ENCODE measurements at regions not wholly inside any gene's neighbourhood (a gene's known extent, or its start where the extent isn't known, plus 50 kb on each side); places are given as distances from the start of the nearest gene placed in this dataset.

DNA sequence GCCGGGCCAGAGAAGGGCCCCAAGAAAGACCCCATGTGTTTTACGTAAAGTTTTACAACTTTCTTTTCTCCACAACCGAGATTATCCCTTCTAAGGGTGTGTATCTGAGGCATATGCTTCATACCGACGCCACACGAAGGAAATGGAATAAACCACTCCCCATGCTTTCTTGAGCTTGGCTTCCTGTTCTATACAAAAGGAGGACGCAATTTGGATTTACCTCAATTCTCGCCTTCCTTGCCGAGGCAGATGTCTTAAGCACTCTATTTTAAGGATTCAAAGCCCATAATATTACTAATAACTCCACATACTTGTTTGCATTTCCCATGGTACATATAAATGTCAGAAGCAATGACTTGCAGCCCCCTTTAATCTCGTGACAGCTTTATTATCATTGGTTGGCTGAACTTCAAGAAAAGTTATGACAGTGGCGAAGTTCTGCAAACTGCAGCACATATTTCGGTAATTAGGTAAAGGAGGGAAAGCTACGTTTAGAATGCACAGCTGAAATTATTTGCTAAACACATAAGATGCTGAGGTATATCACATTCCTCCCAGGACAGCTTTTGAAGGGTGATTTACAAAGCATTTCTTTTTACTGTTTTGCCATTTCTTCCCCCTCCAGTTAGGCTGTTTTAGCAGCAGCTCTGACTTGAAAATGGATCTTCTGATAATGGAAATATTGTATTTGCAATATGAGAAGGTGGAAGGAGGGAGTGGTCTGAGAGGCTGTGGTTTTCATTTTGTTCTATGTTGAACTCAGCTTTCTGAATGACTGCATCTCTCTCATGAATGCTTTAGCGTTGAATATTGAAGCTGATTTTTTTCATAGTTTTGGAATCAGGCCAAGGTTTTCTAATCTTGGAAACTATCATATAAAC lies 330.5 kb downstream of the EPHA7 start:
- H4K20me1 ChIP-seq (ENCODE audit: control insufficient read depth, insufficient read depth) = no peaks in the 10 kb centered on the region
- H3K79me2 ChIP-seq (ENCODE audit: control insufficient read depth, insufficient read depth, low read length) = no peaks in the 10 kb centered on the region
- no peaks in the 10 kb centered on the region for H3K27me3 ChIP-seq (replicated peaks in 1 of 2; ENCODE audit: control insufficient read depth in 2 of 2, insufficient read depth in 2 of 2, low read length in 1 of 2)
- DNase-seq (ENCODE audit: low read depth, low spot score) (no peak), ATAC-seq (no peak), FAIRE-seq (no peak)
- WGBS (ENCODE audit: insufficient coverage, insufficient replicate concordance, low lambda C conversion rate, missing lambda C conversion rate) = 19% methylated on average over 14 of the region's 14 CpGs
- H3K27ac ChIP-seq (ENCODE audit: control insufficient read depth, insufficient read depth) = no peak overlapping the region
- CTCF ChIA-PET = no interaction called here
- no peak overlapping the region for H3K9ac ChIP-seq (ENCODE audit: control insufficient read depth, insufficient read depth, low read length)
- TF ChIP-seq SREBF1 (IDR thresholded peaks at IDR 0.05; ENCODE audit: low read length) = no peak
- no peak for TF ChIP-seq SIN3A (IDR thresholded peaks at IDR 0.05; ENCODE audit: low read depth, low read length)
- TF ChIP-seq, protein P1, sequence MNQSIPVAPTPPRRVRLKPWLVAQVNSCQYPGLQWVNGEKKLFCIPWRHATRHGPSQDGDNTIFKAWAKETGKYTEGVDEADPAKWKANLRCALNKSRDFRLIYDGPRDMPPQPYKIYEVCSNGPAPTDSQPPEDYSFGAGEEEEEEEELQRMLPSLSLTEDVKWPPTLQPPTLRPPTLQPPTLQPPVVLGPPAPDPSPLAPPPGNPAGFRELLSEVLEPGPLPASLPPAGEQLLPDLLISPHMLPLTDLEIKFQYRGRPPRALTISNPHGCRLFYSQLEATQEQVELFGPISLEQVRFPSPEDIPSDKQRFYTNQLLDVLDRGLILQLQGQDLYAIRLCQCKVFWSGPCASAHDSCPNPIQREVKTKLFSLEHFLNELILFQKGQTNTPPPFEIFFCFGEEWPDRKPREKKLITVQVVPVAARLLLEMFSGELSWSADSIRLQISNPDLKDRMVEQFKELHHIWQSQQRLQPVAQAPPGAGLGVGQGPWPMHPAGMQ (IDR thresholded peaks at IDR 0.05; ENCODE audit: borderline replicate concordance) = no peak
- no peak for TF ChIP-seq IKZF1 (conservative IDR thresholded peaks at IDR 0.05)
- TF ChIP-seq ATF7 (IDR thresholded peaks at IDR 0.05; ENCODE audit: low read depth) = no peak
- TF ChIP-seq CHD4 (IDR thresholded peaks at IDR 0.05) = no peak
- no peak for TF ChIP-seq EP300 (IDR thresholded peaks at IDR 0.05; ENCODE audit: borderline replicate concordance in 1 of 2, control insufficient read depth in 1 of 2, low read depth in 2 of 2, low read length in 2 of 2)
- H3K9me3 ChIP-seq (replicated peaks; ENCODE audit: control insufficient read depth, insufficient read depth, low read length) = no peaks in the 10 kb centered on the region
- SMC1A ChIA-PET (ENCODE audit: uncharacterized antibody, unreplicated experiment) = interaction anchor here (0.8 to 1.4 kb wide), 3 partner anchors 53 to 278 kb away, joined by 3 read pairs; no protein-coding TSS in a partner anchor
- POLR2A ChIA-PET = no interaction called here
- H2AFZ ChIP-seq (ENCODE audit: control insufficient read depth, low read depth, low read length) = no peak overlapping the region
- in situ Hi-C loops (cut with MboI) (no loop called here), intact Hi-C loops (cut with micrococcal nuclease; ENCODE audit: unreplicated experiment) (no loop called here)
- H3K4me2 ChIP-seq (ENCODE audit: control insufficient read depth, insufficient read depth) = no peak overlapping the region
- RAD21 ChIA-PET (ENCODE audit: unreplicated experiment) = no interaction called here
- no peaks in the 10 kb centered on the region for H3K36me3 ChIP-seq (ENCODE audit: control insufficient read depth in 2 of 2, insufficient read depth in 2 of 2, low read length in 1 of 2)
- no peak overlapping the region for H3K4me3 ChIP-seq
- H3K4me1 ChIP-seq (ENCODE audit: control insufficient read depth, insufficient read depth, low read length) = no peaks in the 10 kb centered on the region
- no TSS peak for BruUV-seq (replicated peaks)

Data from GM12878 (cell line).